ENCODE measurements at regions not wholly inside any gene's neighbourhood (a gene's known extent, or its start where the extent isn't known, plus 50 kb on each side); places are given as distances from the start of the nearest gene placed in this dataset.
A peak's percentile ranks its signal among the peaks of the same experiment; 100 is the strongest.

DNA sequence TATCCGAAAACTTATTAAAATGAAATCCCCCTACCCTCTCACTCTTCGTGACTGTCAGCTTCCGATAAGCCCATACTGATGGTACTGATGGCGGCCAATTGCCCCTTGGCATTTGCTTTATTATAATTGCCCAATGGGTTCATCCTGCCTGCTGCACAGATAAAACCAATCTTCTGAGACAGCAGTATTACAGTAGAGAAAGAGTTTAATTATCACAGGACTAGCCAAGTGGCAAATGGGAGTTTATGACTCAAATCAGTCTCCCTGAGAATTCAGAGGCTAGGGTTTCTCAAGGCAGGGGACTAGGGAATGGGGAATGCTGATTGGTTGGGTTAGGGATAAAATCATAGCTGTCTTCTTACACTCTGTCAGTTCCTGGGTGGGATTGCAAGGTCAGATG, 259.5 kb downstream of the SOD2 start:
- DNase-seq (ENCODE audit: insufficient read length) = no peak
- FAIRE-seq = no peak
- TF ChIP-seq TAF1 (IDR thresholded peaks at IDR 0.05; ENCODE audit: borderline replicate concordance, low read depth, low read length) (no peak), POLR2AphosphoS5 (IDR thresholded peaks at IDR 0.05; ENCODE audit: low read depth, low read length) (no peak), POLR2A (IDR thresholded peaks at IDR 0.05; ENCODE audit: low read depth, low read length) (no peak)

DNA sequence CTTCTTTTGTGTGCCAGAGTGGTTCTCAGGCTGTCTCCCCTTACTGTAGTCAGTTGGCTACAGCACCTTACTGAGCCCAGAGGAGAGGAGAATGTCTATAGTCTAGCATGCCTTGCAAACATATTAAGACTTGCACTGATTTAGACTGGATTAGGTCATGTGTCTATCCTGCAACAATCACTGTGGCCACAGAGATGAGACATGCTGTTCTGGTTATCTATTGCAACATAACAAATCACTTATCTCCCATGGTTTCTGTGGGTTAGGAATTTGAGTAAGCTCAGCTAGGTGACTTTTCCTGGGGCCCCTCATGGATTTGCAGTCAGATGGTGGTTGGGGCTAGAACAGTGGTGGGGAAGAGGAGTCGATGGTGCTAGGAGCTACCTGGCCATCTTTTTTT, 261.3 kb downstream of the SOD2 start:
- FAIRE-seq (no peak), DNase-seq (ENCODE audit: insufficient read length) (no peak)
- TF ChIP-seq TAF1 (IDR thresholded peaks at IDR 0.05; ENCODE audit: borderline replicate concordance, low read depth, low read length) (no peak), POLR2AphosphoS5 (IDR thresholded peaks at IDR 0.05; ENCODE audit: low read depth, low read length) (no peak), POLR2A (IDR thresholded peaks at IDR 0.05; ENCODE audit: low read depth, low read length) (no peak)

DNA sequence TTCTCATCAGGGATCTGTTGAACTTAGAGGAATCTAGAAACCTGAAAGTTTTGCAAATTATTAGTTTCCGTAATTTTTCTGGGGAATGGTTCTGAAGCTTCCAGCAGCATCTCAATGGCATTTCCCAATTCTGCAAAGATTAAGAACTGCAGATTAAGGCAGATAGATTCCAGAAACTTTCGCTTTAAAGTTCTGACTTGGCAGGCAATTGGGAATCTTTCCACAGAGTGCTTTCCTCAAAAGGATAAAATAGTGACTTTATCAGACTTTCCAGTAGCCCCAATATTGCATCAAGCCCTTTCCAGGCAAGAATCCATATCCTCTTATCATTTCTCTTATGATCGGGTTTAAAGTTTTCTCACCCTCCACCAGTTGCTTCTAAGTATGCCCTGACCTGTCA, 261.1 kb downstream of the FNDC1 start:
- TF ChIP-seq POLR2A (IDR thresholded peaks at IDR 0.05; ENCODE audit: low read depth, low read length) (no peak), POLR2AphosphoS5 (IDR thresholded peaks at IDR 0.05; ENCODE audit: low read depth, low read length) (no peak), TAF1 (IDR thresholded peaks at IDR 0.05; ENCODE audit: borderline replicate concordance, low read depth, low read length) (no peak)
- DNase-seq (ENCODE audit: insufficient read length) (no peak), FAIRE-seq (no peak)

DNA sequence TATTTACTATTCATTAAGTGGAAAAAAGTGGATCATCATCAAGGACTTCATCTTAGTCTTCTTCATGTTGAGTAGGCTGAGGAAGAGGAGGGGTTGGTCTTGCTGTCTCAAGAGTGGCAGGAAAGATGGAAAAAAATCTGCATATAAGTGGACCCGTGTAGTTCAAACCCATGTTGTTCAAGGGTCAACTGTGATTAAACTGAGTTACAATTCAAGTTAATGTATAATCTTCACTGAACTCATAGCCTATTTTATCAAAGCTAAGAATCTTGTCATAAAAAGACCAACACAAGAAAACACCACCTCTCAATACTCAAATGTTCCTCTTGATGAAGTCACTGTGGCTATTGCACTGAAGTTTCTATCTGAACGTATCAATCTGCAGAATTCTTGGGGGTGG, 260.2 kb downstream of the FNDC1 start:
- FAIRE-seq (no peak), DNase-seq (ENCODE audit: insufficient read length) (no peak)
- TF ChIP-seq POLR2A (IDR thresholded peaks at IDR 0.05; ENCODE audit: low read depth, low read length) (no peak), POLR2AphosphoS5 (IDR thresholded peaks at IDR 0.05; ENCODE audit: low read depth, low read length) (no peak), TAF1 (IDR thresholded peaks at IDR 0.05; ENCODE audit: borderline replicate concordance, low read depth, low read length) (no peak)

DNA sequence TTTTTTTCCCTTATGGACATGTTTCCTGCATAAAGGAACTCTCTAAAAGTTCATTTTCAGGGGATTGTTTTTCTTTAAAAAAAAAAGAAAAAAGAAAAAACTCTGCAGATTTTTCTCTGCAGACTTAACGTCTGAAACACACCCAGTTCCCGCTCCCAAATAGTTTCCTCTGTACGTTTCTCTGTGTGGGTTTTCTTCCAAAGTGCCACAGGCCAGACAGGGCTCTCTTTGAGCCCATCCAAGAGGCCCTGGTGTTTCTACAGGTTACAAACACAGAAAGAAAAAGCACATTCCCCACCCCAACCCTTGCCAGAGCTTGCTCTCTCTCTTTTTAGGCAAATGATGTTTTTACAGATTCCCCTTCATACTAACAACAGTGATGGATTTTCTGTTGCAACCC, 258.6 kb downstream of the FNDC1 start:
- no peak for FAIRE-seq
- no peak for TF ChIP-seq TAF1 (IDR thresholded peaks at IDR 0.05; ENCODE audit: borderline replicate concordance, low read depth, low read length)
- TF ChIP-seq POLR2AphosphoS5 (IDR thresholded peaks at IDR 0.05; ENCODE audit: low read depth, low read length) = no peak
- TF ChIP-seq POLR2A (IDR thresholded peaks at IDR 0.05; ENCODE audit: low read depth, low read length) = no peak

DNA sequence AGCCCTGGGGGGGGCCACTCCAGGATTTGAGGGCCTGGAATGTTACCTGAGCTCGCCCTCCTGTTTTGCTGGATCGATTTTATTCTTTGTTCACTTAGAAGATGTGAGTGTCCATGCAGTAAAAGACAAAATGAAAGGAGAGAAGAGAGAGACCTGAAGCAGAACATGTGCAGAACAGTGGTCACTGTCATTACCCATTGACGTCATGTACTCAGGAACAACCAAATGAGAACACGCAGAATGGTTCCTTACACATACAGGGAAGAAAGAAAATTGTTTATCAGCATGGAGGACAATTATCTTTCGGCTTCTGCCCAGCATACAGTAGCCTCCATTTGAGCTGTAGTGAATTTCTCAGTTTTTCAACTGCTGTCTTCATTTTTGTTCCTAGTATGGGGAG, 258.1 kb downstream of the FNDC1 start:
- FAIRE-seq = no peak
- DNase-seq (ENCODE audit: insufficient read length) = no peak
- no peak for TF ChIP-seq POLR2AphosphoS5 (IDR thresholded peaks at IDR 0.05; ENCODE audit: low read depth, low read length)
- no peak for TF ChIP-seq TAF1 (IDR thresholded peaks at IDR 0.05; ENCODE audit: borderline replicate concordance, low read depth, low read length)
- TF ChIP-seq POLR2A (IDR thresholded peaks at IDR 0.05; ENCODE audit: low read depth, low read length) = no peak

More for the DNA sequence above, 258.6 kb downstream of the FNDC1 start:
- DNase-seq (ENCODE audit: insufficient read length) = no peak

DNA sequence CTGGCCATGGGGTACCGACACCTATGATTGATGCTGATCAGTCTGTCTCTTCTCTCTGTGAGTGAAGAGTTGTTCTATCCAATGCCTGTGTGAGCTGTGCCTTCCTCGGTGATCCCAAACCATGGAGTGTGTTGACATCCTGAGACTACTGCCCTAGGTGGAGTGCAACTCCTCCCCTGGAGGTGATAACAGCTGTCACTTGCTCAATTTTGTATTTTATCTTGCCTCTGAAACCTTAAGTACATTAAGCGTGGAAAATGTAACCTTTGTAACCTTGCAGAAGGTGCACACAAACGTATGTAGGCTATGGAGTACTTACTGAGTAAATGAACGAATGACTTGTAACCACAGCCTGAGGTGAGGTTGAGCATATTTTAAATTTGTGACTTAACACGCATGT, 256.2 kb downstream of the FNDC1 start:
- no peak for FAIRE-seq
- TF ChIP-seq TAF1 (IDR thresholded peaks at IDR 0.05; ENCODE audit: borderline replicate concordance, low read depth, low read length) (no peak), POLR2A (IDR thresholded peaks at IDR 0.05; ENCODE audit: low read depth, low read length) (no peak), POLR2AphosphoS5 (IDR thresholded peaks at IDR 0.05; ENCODE audit: low read depth, low read length) (no peak)
- DNase-seq (ENCODE audit: insufficient read length) = no peak

DNA sequence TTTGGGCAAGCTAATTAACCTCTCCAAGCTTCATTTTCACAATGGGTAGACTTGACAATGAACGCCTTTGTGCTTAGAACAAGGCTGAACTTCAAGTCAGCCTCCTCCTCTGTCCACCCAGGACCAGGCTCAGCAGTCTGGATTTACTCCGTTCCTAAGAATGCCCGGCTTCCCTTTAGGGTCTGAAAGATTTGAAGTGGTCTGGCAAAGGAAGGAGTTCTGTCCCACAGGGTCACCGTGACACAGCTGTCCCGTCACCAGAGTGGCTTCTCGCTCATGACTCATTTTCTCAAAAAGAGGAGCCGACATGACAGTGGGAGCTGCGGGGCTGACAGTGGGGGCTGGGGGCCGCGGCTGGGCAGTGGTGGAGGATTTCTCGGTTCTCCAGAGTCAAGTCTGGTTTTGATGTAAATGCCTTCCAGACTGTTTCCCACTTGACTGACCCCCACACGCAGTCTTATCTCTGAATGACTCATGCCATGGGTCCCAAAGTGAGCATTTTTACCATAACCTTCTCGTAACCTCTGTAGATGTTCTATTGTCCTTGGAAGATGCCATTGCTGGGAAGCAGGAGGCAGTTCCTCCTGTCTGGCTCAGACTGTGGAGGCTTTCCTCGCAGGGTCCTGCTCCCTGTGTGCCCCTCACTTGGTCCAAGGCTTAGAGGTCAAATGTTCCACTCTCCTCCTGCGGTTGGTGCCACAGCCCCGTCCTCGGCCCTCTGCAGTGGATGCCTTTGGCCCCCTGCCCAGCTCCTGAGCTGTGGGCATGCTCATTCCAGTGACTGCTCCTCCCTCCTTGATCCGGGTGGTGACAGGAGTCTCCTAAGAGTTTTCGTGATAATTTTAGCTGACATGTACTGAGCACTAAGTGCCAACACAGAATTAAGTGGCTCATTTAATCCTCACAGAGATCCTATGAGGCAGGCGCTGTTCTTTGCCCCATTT, 253.1 kb downstream of the FNDC1 start:
- DNase-seq (ENCODE audit: insufficient read length) (no peak), FAIRE-seq (peak; percentile 33)

DNA sequence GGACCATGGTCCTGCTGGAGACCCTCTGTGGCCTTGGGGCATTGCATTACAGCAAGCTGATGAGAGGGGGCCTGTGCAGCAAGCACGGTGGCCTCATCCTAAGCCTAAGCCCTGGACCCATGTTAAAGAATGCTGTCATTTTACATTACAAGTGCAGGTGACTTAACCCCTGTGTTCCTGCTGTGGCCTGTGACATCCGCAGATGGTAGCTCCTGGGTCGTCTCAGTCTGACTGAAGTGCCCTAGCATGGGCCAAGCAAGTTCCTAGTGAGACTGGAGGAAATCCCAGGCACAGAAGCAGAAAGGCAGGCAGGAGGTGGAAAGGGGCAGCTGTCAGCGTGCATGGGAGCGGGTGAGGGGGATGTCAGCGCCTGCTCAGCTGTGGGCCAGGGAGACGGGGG, 252.4 kb downstream of the FNDC1 start:
- FAIRE-seq = no peak
- no peak for DNase-seq (ENCODE audit: insufficient read length)
- TF ChIP-seq TAF1 (IDR thresholded peaks at IDR 0.05; ENCODE audit: borderline replicate concordance, low read depth, low read length) (no peak), POLR2A (IDR thresholded peaks at IDR 0.05; ENCODE audit: low read depth, low read length) (no peak), POLR2AphosphoS5 (IDR thresholded peaks at IDR 0.05; ENCODE audit: low read depth, low read length) (no peak)

More for the DNA sequence above, 253.1 kb downstream of the FNDC1 start:
- TF ChIP-seq POLR2A (IDR thresholded peaks at IDR 0.05; ENCODE audit: low read depth, low read length) (no peak), TAF1 (IDR thresholded peaks at IDR 0.05; ENCODE audit: borderline replicate concordance, low read depth, low read length) (no peak), POLR2AphosphoS5 (IDR thresholded peaks at IDR 0.05; ENCODE audit: low read depth, low read length) (no peak)

DNA sequence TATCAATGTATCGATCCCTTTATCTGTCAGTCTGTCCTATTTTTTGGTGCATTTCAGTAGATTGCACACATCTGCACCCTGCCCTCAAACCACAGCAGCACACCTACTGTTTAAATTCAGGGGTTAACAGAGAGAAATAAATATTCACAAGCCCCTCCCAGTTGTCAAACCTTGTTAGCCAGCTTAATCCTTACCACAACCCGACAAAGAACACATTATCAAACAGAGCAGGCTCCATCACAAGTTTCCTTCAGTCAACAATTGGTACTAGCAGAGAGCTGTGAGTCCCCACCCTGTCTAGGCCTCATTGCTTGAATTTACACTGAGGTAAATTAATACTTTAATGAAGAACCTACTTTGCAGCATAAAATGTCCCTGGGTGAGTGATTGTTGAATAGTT, 249.8 kb downstream of the FNDC1 start:
- TF ChIP-seq POLR2A (IDR thresholded peaks at IDR 0.05; ENCODE audit: low read depth, low read length) (no peak), TAF1 (IDR thresholded peaks at IDR 0.05; ENCODE audit: borderline replicate concordance, low read depth, low read length) (no peak), POLR2AphosphoS5 (IDR thresholded peaks at IDR 0.05; ENCODE audit: low read depth, low read length) (no peak)
- FAIRE-seq (no peak), DNase-seq (ENCODE audit: insufficient read length) (no peak)

DNA sequence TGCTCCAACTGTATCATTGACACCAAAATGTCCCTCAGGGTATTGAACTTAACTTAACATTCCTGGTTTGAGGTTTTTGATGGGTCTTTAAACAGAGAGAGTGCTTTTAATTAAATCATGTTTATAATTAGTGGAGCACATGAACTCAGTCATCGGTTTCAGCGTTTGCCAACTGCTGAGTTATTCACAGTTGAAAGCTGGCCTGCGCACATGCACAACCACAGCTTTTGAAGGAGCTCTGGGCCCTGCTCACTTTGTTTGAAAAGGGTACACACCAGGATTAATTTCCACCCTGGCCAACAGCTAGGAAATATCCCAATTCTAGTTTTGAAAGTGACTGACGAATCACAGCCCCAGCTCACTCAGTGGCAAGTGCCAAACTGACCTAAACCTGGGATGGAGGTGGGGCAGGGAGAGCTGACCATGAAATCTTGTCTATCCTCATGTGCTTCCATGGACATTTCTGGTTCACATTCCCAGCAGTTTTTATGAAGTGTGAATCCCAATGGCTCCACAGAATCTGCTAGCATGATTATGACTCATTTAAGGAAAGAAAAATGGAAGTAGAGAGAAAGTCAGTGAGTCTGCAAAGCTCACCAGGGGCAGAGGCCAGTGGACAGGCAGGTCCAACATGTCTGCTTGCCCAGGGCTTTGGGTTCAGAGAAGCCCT, 247.8 kb downstream of the FNDC1 start:
- no peak for FAIRE-seq
- DNase-seq (ENCODE audit: insufficient read length) = no peak
- no peak for TF ChIP-seq POLR2AphosphoS5 (IDR thresholded peaks at IDR 0.05; ENCODE audit: low read depth, low read length)
- TF ChIP-seq POLR2A (IDR thresholded peaks at IDR 0.05; ENCODE audit: low read depth, low read length) = no peak

DNA sequence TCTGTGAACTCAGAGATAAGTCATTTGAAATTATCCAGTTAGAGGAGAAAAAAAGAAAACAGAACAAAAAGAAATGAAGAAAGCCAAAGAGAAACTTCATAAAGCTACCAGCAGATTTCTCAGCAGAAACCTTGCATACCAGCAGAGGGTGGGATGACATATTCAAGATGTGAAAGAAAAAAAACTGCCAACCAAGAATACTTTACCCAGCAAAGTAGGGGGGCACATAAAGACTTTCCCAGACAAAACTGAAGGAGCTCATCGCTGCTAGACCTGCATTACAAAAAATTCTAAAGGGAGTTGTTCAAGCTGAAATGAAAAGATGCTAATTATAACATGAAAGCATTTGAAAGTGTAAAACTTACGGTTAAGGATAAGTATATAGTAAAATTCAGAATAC, 246.3 kb downstream of the FNDC1 start:
- FAIRE-seq = no peak

More for the DNA sequence above, 246.3 kb downstream of the FNDC1 start:
- TF ChIP-seq POLR2A (IDR thresholded peaks at IDR 0.05; ENCODE audit: low read depth, low read length) = no peak
- TF ChIP-seq TAF1 (IDR thresholded peaks at IDR 0.05; ENCODE audit: borderline replicate concordance, low read depth, low read length) = no peak
- no peak for TF ChIP-seq POLR2AphosphoS5 (IDR thresholded peaks at IDR 0.05; ENCODE audit: low read depth, low read length)
- DNase-seq (ENCODE audit: insufficient read length) = no peak
